OCI-LY7 (cell line): ENCODE measurements at regions not wholly inside any gene's neighbourhood (a gene's known extent, or its start where the extent isn't known, plus 50 kb on each side); places are given as distances from the start of the nearest gene placed in this dataset.

ENCODE experiments used
- CTCF ChIP-seq: fragments of 200-600 bp; sonication (generic); conservative IDR thresholded peaks from 2 replicates; pipeline ENCODE4 v1.5.1; 2014; ENCODE audit warnings: mild to moderate bottlenecking, antibody characterized with exemption, low read length, moderate library complexity, mixed read lengths
- EZH2phosphoT487 ChIP-seq: fragments of 200-600 bp; sonication (generic); IDR thresholded peaks from 2 replicates; pipeline ENCODE4 v1.6.1; 2018; ENCODE audit warnings: low read depth, borderline replicate concordance, mild to moderate bottlenecking, mixed run types, antibody characterized with exemption, low read length, moderate library complexity, mixed read lengths

DNA sequence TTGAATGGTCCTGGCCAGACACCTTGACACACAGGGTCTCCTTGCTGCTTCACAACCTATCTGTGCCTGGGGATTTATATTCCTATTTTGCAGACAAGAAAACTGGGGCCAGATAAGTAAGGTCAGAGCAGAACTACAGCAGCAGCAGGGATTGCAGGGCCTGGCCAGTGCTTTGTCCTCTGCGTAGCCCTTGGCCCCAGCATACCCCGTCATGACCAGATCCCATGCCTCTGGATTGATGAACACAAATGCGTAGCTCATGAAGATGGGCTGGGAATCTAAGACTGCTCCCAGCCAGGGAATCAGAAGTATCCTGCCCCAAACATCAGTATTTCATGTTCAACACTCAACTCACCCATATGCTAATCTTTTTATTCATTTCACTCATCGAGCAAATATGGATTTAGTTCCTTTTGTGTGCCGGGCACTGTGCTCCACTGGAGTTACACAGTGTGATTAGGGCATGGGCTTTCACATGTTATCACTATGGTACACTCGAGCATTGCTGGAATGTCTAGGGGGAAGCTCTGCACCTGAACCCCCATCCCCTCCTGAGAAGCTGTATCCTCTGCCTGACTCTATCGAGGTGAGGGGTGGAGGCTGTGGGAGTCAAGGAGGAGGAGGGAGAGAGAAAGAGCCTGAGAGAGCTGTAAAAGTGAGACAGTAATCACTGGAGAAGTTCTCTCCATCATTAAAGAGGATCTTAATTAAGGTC, 143.3 kb downstream of the CYP26B1 start:
- TF ChIP-seq CTCF, result no peak
- TF ChIP-seq EZH2phosphoT487, result no peak
